HL-60 (cell line): ENCODE measurements at regions not wholly inside any gene's neighbourhood (a gene's known extent, or its start where the extent isn't known, plus 50 kb on each side); places are given as distances from the start of the nearest gene placed in this dataset.

Experiments used
- DNase-seq, 2 experiments: peaks; one replicate each; pipeline ENCODE4 v3.0.0-alpha.2; 2010 to 2020; ENCODE audit warnings: low read depth in 1 of 2, low spot score in 1 of 2
- H3K27ac ChIP-seq: fragments of 250-450 bp; sonication (Bioruptor Pico); replicated peaks from 2 replicates; pipeline ENCODE4 v1.5.1; 2020; ENCODE audit warnings: mild to moderate bottlenecking, moderate library complexity
- H3K27me3 ChIP-seq: fragments of 250-450 bp; sonication (Bioruptor Pico); 2 replicates; pipeline ENCODE4 v1.5.1; 2021; ENCODE audit warnings: mild to moderate bottlenecking, moderate library complexity; ENCODE audit not compliant: insufficient read depth, poor library complexity, severe bottlenecking
- H3K4me3 ChIP-seq: replicated peaks from 2 replicates; pipeline ENCODE4 v1.5.1; 2011; ENCODE audit warnings: mild to moderate bottlenecking, control low read depth, low read length; ENCODE audit not compliant: insufficient read depth
- CTCF ChIP-seq: IDR thresholded peaks from one replicate; pipeline ENCODE4 v1.5.1; 2011; ENCODE audit warnings: low read length, control low read depth, inconsistent platforms; ENCODE audit not compliant: insufficient read depth
- GABPA ChIP-seq: IDR thresholded peaks from 2 replicates; pipeline ENCODE4 v1.6.1; 2012; ENCODE audit warnings: low read depth
- POLR2AphosphoS5 ChIP-seq: IDR thresholded peaks from 2 replicates; pipeline ENCODE4 v1.6.1; 2012; ENCODE audit warnings: low read depth
- REST ChIP-seq: IDR thresholded peaks from 2 replicates; pipeline ENCODE4 v1.6.1; 2012; ENCODE audit warnings: low read depth; ENCODE audit not compliant: insufficient replicate concordance
- SPI1 ChIP-seq: IDR thresholded peaks from 2 replicates; pipeline ENCODE4 v1.6.1; 2012; ENCODE audit warnings: low read depth, mild to moderate bottlenecking, borderline replicate concordance

- Histone ChIP-seq H3K27me3 (no peaks in the 10 kb centered on the region), H3K27ac (no peak overlapping the region), H3K4me3 (no peak overlapping the region)
- no peak for TF ChIP-seq POLR2AphosphoS5
- no peak for TF ChIP-seq GABPA
- no peak for TF ChIP-seq CTCF
- no peak for TF ChIP-seq SPI1
- no peak for TF ChIP-seq REST
- DNase-seq: no peak
These were observed 70.1 kb downstream of the ZNF330 start for GRCh38 chr4:141290771-141291170.

GRCh38 chr4:141294306-141294705 is 73.6 kb downstream of the ZNF330 start:
- TF ChIP-seq CTCF: no peak
- TF ChIP-seq REST: no peak
- TF ChIP-seq SPI1: no peak
- TF ChIP-seq POLR2AphosphoS5: no peak
- no peak for TF ChIP-seq GABPA
- H3K27ac ChIP-seq: no peak overlapping the region
- no peak for DNase-seq
- no peak overlapping the region for H3K4me3 ChIP-seq
- no peaks in the 10 kb centered on the region for H3K27me3 ChIP-seq

GRCh38 chr4:141301216-141301615 is 80.5 kb downstream of the ZNF330 start:
- no peak overlapping the region for H3K4me3 ChIP-seq
- no peak overlapping the region for H3K27ac ChIP-seq
- DNase-seq: no peak
- no peak for TF ChIP-seq REST
- TF ChIP-seq CTCF: no peak
- TF ChIP-seq POLR2AphosphoS5: no peak
- no peak for TF ChIP-seq GABPA
- H3K27me3 ChIP-seq: no peaks in the 10 kb centered on the region
